Thoracic aorta (tissue), 2 donors: ENCODE measurements at regions not wholly inside any gene's neighbourhood (a gene's known extent, or its start where the extent isn't known, plus 50 kb on each side); places are given as distances from the start of the nearest gene placed in this dataset.

Source experiments
- ATAC-seq: fragments of 150-250 bp; one replicate; pipeline ENCODE4 v1.8.0; 2017; ENCODE audit warnings: low read depth; ENCODE audit not compliant: insufficient number of reproducible peaks, low FRiP score
- DNase-seq: peaks from one replicate; pipeline ENCODE4 v3.0.0-alpha.2; 2020; ENCODE audit warnings: low spot score
- H3K27ac ChIP-seq, 2 donors: fragments of 200-600 bp; sonication (generic); 1 replicate in 1 of 2; 2 replicates in 1 of 2; pipeline ENCODE4 v1.5.1; 2016; ENCODE audit warnings: mild to moderate bottlenecking in 2 of 2, moderate library complexity in 2 of 2
- H3K27me3 ChIP-seq: fragments of 200-600 bp; sonication (generic); replicated peaks from 2 replicates; pipeline ENCODE4 v1.6.0; 2016; ENCODE audit warnings: mild to moderate bottlenecking; ENCODE audit not compliant: insufficient read depth
- H3K36me3 ChIP-seq: fragments of 200-600 bp; sonication (generic); one replicate; pipeline ENCODE4 v1.5.1; 2016
- H3K4me1 ChIP-seq, 2 donors: fragments of 200-600 bp; sonication (generic); 1 replicate in 1 of 2; 2 replicates in 1 of 2; pipeline versions ENCODE4 v1.5.1 to v1.6.0; 2016; ENCODE audit warnings: low read depth in 2 of 2, mild to moderate bottlenecking in 1 of 2; ENCODE audit not compliant: control insufficient read depth in 1 of 2
- H3K4me3 ChIP-seq: fragments of 200-600 bp; sonication (generic); 2 replicates; pipeline ENCODE4 v1.5.1; 2016; ENCODE audit warnings: mild to moderate bottlenecking
- H3K9me3 ChIP-seq: fragments of 200-600 bp; sonication (generic); 2 replicates; pipeline ENCODE4 v1.5.1; 2016
- CTCF ChIP-seq: fragments of 200-600 bp; sonication (generic); IDR thresholded peaks from one replicate; pipeline ENCODE4 v1.5.1; 2019; ENCODE audit warnings: antibody characterized with exemption

DNA sequence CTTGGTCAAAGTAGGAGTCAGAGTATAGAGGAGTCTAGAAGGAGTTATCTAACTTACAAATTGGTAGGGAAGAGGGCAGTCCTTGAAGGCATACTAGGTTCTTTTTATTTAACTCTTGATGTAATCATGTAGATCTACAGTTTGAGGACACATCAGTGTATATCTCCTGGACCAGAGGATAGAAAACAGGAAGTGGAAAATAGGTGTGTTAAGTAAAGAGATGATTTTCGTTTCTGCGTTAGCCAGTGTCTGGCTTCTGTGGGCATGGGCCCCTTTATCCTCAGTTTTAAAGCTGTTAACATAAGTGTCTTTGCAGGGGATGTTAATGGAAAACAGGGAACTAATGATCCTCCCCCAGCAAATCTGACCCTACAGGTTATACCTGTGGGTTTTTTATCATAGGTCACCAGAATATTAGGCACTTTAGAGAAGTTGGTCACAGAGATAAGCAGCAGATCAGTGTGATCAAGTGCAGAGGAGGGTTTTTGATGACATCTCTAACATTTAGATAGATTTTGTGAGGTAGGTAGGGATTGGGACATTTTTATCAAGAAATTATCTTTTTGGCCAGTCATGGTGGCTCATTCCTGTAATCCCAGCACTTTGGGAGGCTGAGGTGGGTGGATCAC, 58.6 kb upstream of the PRSS1 start:
- Histone ChIP-seq H3K27me3 (no peaks in the 10 kb centered on the region), H3K9me3 (no peaks in the 10 kb centered on the region), H3K27ac (no peak overlapping the region), H3K36me3 (no peaks in the 10 kb centered on the region), H3K4me3 (no peak overlapping the region), H3K4me1 (no peaks in the 10 kb centered on the region)
- TF ChIP-seq CTCF, result no peak
- DNase-seq (no peak), ATAC-seq (no peak)

DNA sequence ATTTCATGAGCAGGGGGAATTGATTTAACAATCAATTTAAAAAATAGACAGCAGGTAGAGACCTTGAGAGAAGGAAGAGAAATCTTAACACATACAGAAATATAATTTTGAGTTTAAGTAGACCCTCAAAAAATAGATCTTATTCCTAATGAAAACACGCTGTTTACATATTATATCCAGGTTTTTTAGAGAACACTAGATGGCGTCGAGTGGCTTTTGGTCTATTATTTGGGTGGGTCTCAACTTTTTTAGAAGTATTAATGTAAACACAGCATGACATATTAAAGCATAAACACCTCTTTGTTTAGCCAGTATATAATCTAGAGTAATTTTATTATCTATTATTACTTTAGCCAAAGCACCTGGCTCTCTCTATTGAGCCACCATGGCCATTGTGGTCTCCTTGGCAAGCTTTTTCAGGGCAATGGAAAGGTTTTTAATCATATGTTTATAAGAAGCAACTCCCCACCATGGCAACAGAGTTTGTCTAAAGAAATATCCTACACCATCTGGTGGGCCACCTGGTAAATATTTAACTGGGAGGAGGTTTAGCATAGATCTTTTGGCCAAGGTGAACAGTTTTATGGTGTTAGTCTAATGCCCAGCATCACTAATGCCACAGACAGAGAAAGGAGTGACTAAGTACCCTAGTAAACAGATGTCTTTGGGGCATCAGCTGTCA, 59.7 kb upstream of the PRSS1 start:
- ATAC-seq, result no peak
- H3K9me3 ChIP-seq, result no peaks in the 10 kb centered on the region
- H3K36me3 ChIP-seq, result no peaks in the 10 kb centered on the region
- TF ChIP-seq CTCF, result no peak
- no peak for DNase-seq
- no peak overlapping the region for H3K27ac ChIP-seq
- H3K27me3 ChIP-seq, result no peaks in the 10 kb centered on the region
- H3K4me1 ChIP-seq, result no peaks in the 10 kb centered on the region
- no peak overlapping the region for H3K4me3 ChIP-seq

- DNase-seq (no peak), ATAC-seq (no peak)
- TF ChIP-seq CTCF, result no peak
- H3K27ac ChIP-seq, result no peak overlapping the region
- H3K36me3 ChIP-seq, result no peaks in the 10 kb centered on the region
- no peak overlapping the region for H3K4me3 ChIP-seq
- H3K27me3 ChIP-seq, result no peaks in the 10 kb centered on the region
- H3K4me1 ChIP-seq, result no peaks in the 10 kb centered on the region
- no peaks in the 10 kb centered on the region for H3K9me3 ChIP-seq
Measured at GRCh38 chr7:142685877-142686508, 63.3 kb upstream of the PRSS1 start.

GRCh38 chr7:142681314-142682092, 67.8 kb upstream of the PRSS1 start:
- no peaks in the 10 kb centered on the region for H3K27me3 ChIP-seq
- DNase-seq, result no peak
- H3K4me3 ChIP-seq, result no peak overlapping the region
- no peaks in the 10 kb centered on the region for H3K36me3 ChIP-seq
- no peak overlapping the region for H3K27ac ChIP-seq
- H3K4me1 ChIP-seq, result no peaks in the 10 kb centered on the region
- no peaks in the 10 kb centered on the region for H3K9me3 ChIP-seq
- ATAC-seq, result no peak
- no peak for TF ChIP-seq CTCF

DNA sequence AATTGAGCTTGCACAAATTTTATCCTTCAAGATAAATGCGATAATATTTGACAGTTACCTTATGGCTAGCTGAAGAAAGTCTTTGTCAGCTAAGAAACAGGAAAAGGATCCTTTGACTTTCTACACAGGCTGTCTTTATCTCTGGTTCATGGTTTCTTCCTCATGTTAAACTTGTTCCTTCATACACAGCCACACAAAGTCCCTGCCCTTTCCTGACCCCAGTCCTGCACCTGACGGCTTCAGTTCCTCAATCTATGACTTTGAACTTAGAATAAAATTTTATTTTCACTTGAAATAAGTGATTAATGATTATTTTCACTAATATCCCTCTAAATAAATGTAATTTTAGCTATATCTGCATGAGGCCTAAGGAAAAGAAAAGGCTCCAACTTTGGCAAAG, 77.8 kb upstream of the PRSS1 start:
- DNase-seq, result no peak
- Histone ChIP-seq H3K27me3 (no peaks in the 10 kb centered on the region), H3K27ac (no peak overlapping the region), H3K36me3 (no peaks in the 10 kb centered on the region), H3K4me3 (no peak overlapping the region), H3K9me3 (no peaks in the 10 kb centered on the region), H3K4me1 (no peaks in the 10 kb centered on the region)
- no peak for ATAC-seq
- TF ChIP-seq CTCF, result no peak
